ENCODE measurements at regions not wholly inside any gene's neighbourhood (a gene's known extent, or its start where the extent isn't known, plus 50 kb on each side); places are given as distances from the start of the nearest gene placed in this dataset.

DNA sequence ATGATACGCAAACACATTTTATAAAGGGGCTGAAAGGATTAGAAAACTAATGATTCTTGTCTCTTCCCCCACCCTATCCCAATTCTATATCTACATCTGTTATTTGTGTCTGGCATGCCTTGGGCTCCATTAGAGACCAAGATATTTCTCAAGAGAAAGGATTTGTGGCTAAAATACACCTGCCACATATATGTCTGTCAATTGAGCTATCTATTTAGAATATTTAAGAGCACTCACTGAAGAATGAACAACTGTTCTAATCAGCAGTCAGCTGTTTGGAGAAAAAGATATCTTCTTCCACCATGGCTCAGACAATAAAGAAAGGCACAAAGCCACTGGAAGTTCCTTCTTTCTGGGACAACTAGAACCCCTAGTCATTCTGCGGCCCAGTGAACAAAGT, 61.7 kb upstream of the LRRN1 start:
- Histone ChIP-seq H2BK20ac (ENCODE audit: low read length) (no peak overlapping the region), H4K20me1 (replicated peaks in 1 of 2; ENCODE audit: control insufficient read depth in 1 of 2, insufficient read depth in 2 of 2, low read length in 2 of 2) (no peaks in the 10 kb centered on the region), H3K18ac (ENCODE audit: extremely low read depth, low read length) (no peak overlapping the region), H3K9ac (replicated peaks in 1 of 4; ENCODE audit: extremely low read depth in 1 of 4, low read depth in 3 of 4, low read length in 3 of 4) (no peak overlapping the region), H2BK120ac (replicated peaks; ENCODE audit: low read depth, low read length) (no peak overlapping the region), H3K4me2 (ENCODE audit: insufficient read depth in 1 of 2, low read depth in 2 of 2, low read length in 2 of 2) (no peak overlapping the region), H3K4ac (replicated peaks; ENCODE audit: insufficient read length, low read depth, low read length) (no peak overlapping the region), H2AK5ac (ENCODE audit: low read depth, low read length) (no peak overlapping the region), H4K8ac (ENCODE audit: extremely low read depth, insufficient read depth, low read length) (no peak overlapping the region), H3K36me3 (ENCODE audit: control insufficient read depth in 2 of 4, insufficient read depth in 4 of 4, low read length in 3 of 4) (no peaks in the 10 kb centered on the region), H2BK15ac (ENCODE audit: low read length) (no peak overlapping the region), H3K23me2 (ENCODE audit: low read depth, low read length) (no peaks in the 10 kb centered on the region), H3K14ac (ENCODE audit: insufficient read length) (no peak overlapping the region), H2BK12ac (ENCODE audit: low read depth, low read length) (no peak overlapping the region), H3K4me1 (replicated peaks in 1 of 4; ENCODE audit: control insufficient read depth in 3 of 4, insufficient read depth in 4 of 4, low read length in 3 of 4) (peaks cover 0 to 7% (median 4%) of the 10 kb centered on the region in 4 experiments; a peak in 4 of 7 replicates), H3K27ac (ENCODE audit: low read depth, low read length) (no peak overlapping the region), H3K56ac (replicated peaks; ENCODE audit: insufficient read length, low read depth, low read length) (no peak overlapping the region), H3K79me2 (ENCODE audit: control insufficient read depth in 1 of 2, insufficient read depth in 2 of 2, low read length in 2 of 2) (no peaks in the 10 kb centered on the region), H3K79me1 (ENCODE audit: low read depth, low read length) (no peaks in the 10 kb centered on the region), H4K91ac (replicated peaks; ENCODE audit: insufficient read length, low read length) (no peak overlapping the region), H4K5ac (ENCODE audit: insufficient read length, low read depth, low read length) (no peak overlapping the region), H3K4me3 (ENCODE audit: extremely low read depth in 1 of 4, insufficient read depth in 2 of 4, low read depth in 3 of 4, low read length in 4 of 4) (no peak overlapping the region), H3K27me3 (replicated peaks in 1 of 4; ENCODE audit: control insufficient read depth in 3 of 4, extremely low read depth in 1 of 4, insufficient read depth in 3 of 4, low read length in 3 of 4) (no peaks in the 10 kb centered on the region), H2BK5ac (ENCODE audit: low read depth, low read length) (no peak overlapping the region), H3K23ac (ENCODE audit: insufficient read length) (no peak overlapping the region), H2AFZ (ENCODE audit: low read length) (no peak overlapping the region), H3K9me3 (ENCODE audit: insufficient read depth in 2 of 2, low read depth in 1 of 2, low read length in 1 of 2) (no peaks in the 10 kb centered on the region)
- CTCF ChIA-PET (ENCODE audit: partially characterized antibody), result no interaction called here
- WGBS, 2 experiments (ENCODE audit: extremely low coverage in 1 of 2, insufficient coverage in 1 of 2, insufficient read length in 1 of 2, insufficient replicate concordance in 2 of 2, low coverage in 1 of 2, low lambda C conversion rate in 2 of 2, missing lambda C conversion rate in 1 of 2), result 73% methylated on average over 2 of the region's 2 CpGs; no CpG with 5 or more reads in 1 of the 2 experiments
- POLR2A ChIA-PET (ENCODE audit: partially characterized antibody), result no interaction called here
- DNase-seq (ENCODE audit: low read depth in 1 of 2, low spot score in 2 of 2) (no peak), FAIRE-seq (no peak)
- no peak for TF ChIP-seq POLR2A (IDR thresholded peaks at IDR 0.05; ENCODE audit: control extremely low read depth in 1 of 2, low read depth in 2 of 2, low read length in 2 of 2)
- no peak for TF ChIP-seq NANOG (IDR thresholded peaks at IDR 0.05; ENCODE audit: insufficient read depth, low read depth, low read length, poor library complexity, severe bottlenecking)
- TF ChIP-seq GABPA (IDR thresholded peaks at IDR 0.05; ENCODE audit: borderline replicate concordance, insufficient read depth, low read length), result no peak

Data from H1 (cell line).